Bone marrow (tissue), 2 donors: ENCODE measurements at regions not wholly inside any gene's neighbourhood (a gene's known extent, or its start where the extent isn't known, plus 50 kb on each side); places are given as distances from the start of the nearest gene placed in this dataset.

Experiments
- DNase-seq, 2 donors: peaks; one replicate each; lab custom pipeline; 2025; lab: John Stamatoyannopoulos, UW

- DNase-seq, result no peak
Measured at GRCh38 chr16:74030000-74030706, 266.5 kb upstream of the PSMD7 start.

- no peak for DNase-seq
Measured at GRCh38 chr16:74029115-74029792, 267.4 kb upstream of the PSMD7 start.

GRCh38 chr16:74026373-74027281, 270.0 kb upstream of the PSMD7 start:
- no peak for DNase-seq

GRCh38 chr16:74024953-74025352, 271.7 kb upstream of the PSMD7 start:
- no peak for DNase-seq

- no peak for DNase-seq
Measured at GRCh38 chr16:74020095-74020670, 276.4 kb upstream of the PSMD7 start.

- DNase-seq, result no peak
Measured at GRCh38 chr16:74019612-74020011, 277.0 kb upstream of the PSMD7 start.

- no peak for DNase-seq
Measured at GRCh38 chr16:74015953-74016352, 280.7 kb upstream of the PSMD7 start.

- no peak for DNase-seq
Measured at GRCh38 chr16:73998707-73999106, 297.9 kb upstream of the PSMD7 start.

- no peak for DNase-seq
Measured at GRCh38 chr16:73997971-73998370, 298.6 kb upstream of the PSMD7 start.

- no peak for DNase-seq
Measured at GRCh38 chr16:73997340-73997711, 299.3 kb upstream of the PSMD7 start.

- DNase-seq, result no peak
Measured at GRCh38 chr16:73996624-73997339, 299.8 kb upstream of the PSMD7 start.

- no peak for DNase-seq
Measured at GRCh38 chr16:73993878-73994277, 302.7 kb upstream of the PSMD7 start.

- no peak for DNase-seq
Measured at GRCh38 chr16:73978407-73978784, 318.2 kb upstream of the PSMD7 start.

GRCh38 chr16:73976644-73977043, 320.0 kb upstream of the PSMD7 start:
- DNase-seq, result no peak

GRCh38 chr16:73973174-73973573, 323.4 kb upstream of the PSMD7 start:
- no peak for DNase-seq

- DNase-seq, result no peak
Measured at GRCh38 chr16:73966851-73967250, 329.8 kb upstream of the PSMD7 start.

- no peak for DNase-seq
Measured at GRCh38 chr16:73965591-73965990, 331.0 kb upstream of the PSMD7 start.

- peak in 1 of 2 donors; percentile 3 for DNase-seq
Measured at GRCh38 chr16:73956587-73957494, 339.8 kb upstream of the PSMD7 start.

GRCh38 chr16:73955702-73956101, 340.9 kb upstream of the PSMD7 start:
- DNase-seq, result no peak

- DNase-seq, result no peak
Measured at GRCh38 chr16:73955255-73955654, 341.4 kb upstream of the PSMD7 start.

- no peak for DNase-seq
Measured at GRCh38 chr16:73951481-73951880, 345.1 kb upstream of the PSMD7 start.
